ENCODE measurements at regions not wholly inside any gene's neighbourhood (a gene's known extent, or its start where the extent isn't known, plus 50 kb on each side); places are given as distances from the start of the nearest gene placed in this dataset.

DNA sequence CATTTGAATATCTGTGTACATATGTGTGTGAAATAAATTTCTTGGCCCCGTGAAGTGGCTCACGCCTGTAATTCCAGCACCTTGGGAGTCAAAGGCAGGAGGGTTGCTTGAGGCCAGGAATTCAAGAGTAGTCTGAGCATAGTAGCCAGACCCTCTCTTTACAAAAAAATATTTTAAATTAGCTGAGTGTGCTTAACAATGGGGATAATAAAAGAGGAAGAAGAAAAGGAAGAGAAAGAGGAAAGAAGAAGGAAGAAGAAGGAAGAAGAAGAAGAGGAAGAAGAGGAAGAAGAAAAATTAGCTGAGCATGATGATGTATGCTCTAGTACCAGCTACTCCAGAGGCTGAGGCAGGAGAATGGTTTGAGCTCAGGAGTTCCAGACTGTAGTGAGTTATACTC, 52.1 kb upstream of the XPO1 start:
- TF ChIP-seq BRCA1 (IDR thresholded peaks at IDR 0.05; ENCODE audit: low read depth, low read length): no peak
- no peak for TF ChIP-seq ASH2L (IDR thresholded peaks at IDR 0.05; ENCODE audit: low read length)
- TF ChIP-seq SIN3A (conservative IDR thresholded peaks at IDR 0.05 in 1 of 2, IDR thresholded peaks at IDR 0.05 in 1 of 2; ENCODE audit: low read depth in 1 of 2, low read length in 2 of 2): no peak
- TF ChIP-seq, protein P1, sequence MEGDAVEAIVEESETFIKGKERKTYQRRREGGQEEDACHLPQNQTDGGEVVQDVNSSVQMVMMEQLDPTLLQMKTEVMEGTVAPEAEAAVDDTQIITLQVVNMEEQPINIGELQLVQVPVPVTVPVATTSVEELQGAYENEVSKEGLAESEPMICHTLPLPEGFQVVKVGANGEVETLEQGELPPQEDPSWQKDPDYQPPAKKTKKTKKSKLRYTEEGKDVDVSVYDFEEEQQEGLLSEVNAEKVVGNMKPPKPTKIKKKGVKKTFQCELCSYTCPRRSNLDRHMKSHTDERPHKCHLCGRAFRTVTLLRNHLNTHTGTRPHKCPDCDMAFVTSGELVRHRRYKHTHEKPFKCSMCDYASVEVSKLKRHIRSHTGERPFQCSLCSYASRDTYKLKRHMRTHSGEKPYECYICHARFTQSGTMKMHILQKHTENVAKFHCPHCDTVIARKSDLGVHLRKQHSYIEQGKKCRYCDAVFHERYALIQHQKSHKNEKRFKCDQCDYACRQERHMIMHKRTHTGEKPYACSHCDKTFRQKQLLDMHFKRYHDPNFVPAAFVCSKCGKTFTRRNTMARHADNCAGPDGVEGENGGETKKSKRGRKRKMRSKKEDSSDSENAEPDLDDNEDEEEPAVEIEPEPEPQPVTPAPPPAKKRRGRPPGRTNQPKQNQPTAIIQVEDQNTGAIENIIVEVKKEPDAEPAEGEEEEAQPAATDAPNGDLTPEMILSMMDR (IDR thresholded peaks at IDR 0.05; ENCODE audit: control extremely low read depth in 1 of 3, insufficient read depth in 1 of 3, low read depth in 1 of 3, low read length in 3 of 3): no peak
- TF ChIP-seq EZH2 (IDR thresholded peaks at IDR 0.05; ENCODE audit: low read depth, low read length, severe bottlenecking): no peak
- TF ChIP-seq POLR2AphosphoS5 (IDR thresholded peaks at IDR 0.05; ENCODE audit: low read depth, low read length): no peak

All from H1 (cell line).